ENCODE measurements at regions not wholly inside any gene's neighbourhood (a gene's known extent, or its start where the extent isn't known, plus 50 kb on each side); places are given as distances from the start of the nearest gene placed in this dataset.

- no peak for DNase-seq
Observed at GRCh38 chr15:31840849-31841476, 189.4 kb upstream of the CHRNA7 start.

GRCh38 chr15:31842532-31843195 is 187.7 kb upstream of the CHRNA7 start:
- DNase-seq = no peak

GRCh38 chr15:31843426-31844055 is 186.8 kb upstream of the CHRNA7 start:
- no peak for DNase-seq

GRCh38 chr15:31845791-31846190 is 184.5 kb upstream of the CHRNA7 start:
- DNase-seq = no peak

- no peak for DNase-seq
Observed at GRCh38 chr15:31847961-31848360, 182.4 kb upstream of the CHRNA7 start.

- no peak for DNase-seq
Observed at GRCh38 chr15:31848621-31849020, 181.7 kb upstream of the CHRNA7 start.

GRCh38 chr15:31852933-31853799 is 177.1 kb upstream of the CHRNA7 start:
- no peak for DNase-seq

GRCh38 chr15:31856581-31856980 is 173.7 kb upstream of the CHRNA7 start:
- DNase-seq = no peak

- no peak for DNase-seq
Observed at GRCh38 chr15:31857194-31857593, 173.1 kb upstream of the CHRNA7 start.

- DNase-seq = no peak
Observed at GRCh38 chr15:31858026-31858425, 172.3 kb upstream of the CHRNA7 start.

- no peak for DNase-seq
Observed at GRCh38 chr15:31866248-31866647, 164.1 kb upstream of the CHRNA7 start.

GRCh38 chr15:31867536-31868442 is 162.5 kb upstream of the CHRNA7 start:
- DNase-seq = peak; percentile 64

- no peak for DNase-seq
Observed at GRCh38 chr15:31869686-31870307, 160.5 kb upstream of the CHRNA7 start.

- peak; percentile 94 for DNase-seq
Observed at GRCh38 chr15:31870328-31871165, 159.8 kb upstream of the CHRNA7 start, which contains the start of gene OTUD7A. Gene OTUD7A, minus strand, starts transcription at chr15:31870673.

GRCh38 chr15:31871166-31871886 is 159.0 kb upstream of the CHRNA7 start:
- DNase-seq = no peak

- no peak for DNase-seq
Observed at GRCh38 chr15:31871887-31872281, 158.4 kb upstream of the CHRNA7 start.

GRCh38 chr15:31887246-31887645 is 143.1 kb upstream of the CHRNA7 start:
- DNase-seq = no peak

GRCh38 chr15:31892513-31892912 is 137.8 kb upstream of the CHRNA7 start:
- DNase-seq = no peak

GRCh38 chr15:31893780-31894179 is 136.5 kb upstream of the CHRNA7 start:
- DNase-seq = no peak

- DNase-seq = no peak
Observed at GRCh38 chr15:31897746-31898145, 132.6 kb upstream of the CHRNA7 start.
